ENCODE measurements at regions not wholly inside any gene's neighbourhood (a gene's known extent, or its start where the extent isn't known, plus 50 kb on each side); places are given as distances from the start of the nearest gene placed in this dataset.
"Not testable (repeated sequence)": the region's sequence is repeated elsewhere in the genome, so short reads cannot be mapped to it uniquely, and the experiment has no call there.

DNA sequence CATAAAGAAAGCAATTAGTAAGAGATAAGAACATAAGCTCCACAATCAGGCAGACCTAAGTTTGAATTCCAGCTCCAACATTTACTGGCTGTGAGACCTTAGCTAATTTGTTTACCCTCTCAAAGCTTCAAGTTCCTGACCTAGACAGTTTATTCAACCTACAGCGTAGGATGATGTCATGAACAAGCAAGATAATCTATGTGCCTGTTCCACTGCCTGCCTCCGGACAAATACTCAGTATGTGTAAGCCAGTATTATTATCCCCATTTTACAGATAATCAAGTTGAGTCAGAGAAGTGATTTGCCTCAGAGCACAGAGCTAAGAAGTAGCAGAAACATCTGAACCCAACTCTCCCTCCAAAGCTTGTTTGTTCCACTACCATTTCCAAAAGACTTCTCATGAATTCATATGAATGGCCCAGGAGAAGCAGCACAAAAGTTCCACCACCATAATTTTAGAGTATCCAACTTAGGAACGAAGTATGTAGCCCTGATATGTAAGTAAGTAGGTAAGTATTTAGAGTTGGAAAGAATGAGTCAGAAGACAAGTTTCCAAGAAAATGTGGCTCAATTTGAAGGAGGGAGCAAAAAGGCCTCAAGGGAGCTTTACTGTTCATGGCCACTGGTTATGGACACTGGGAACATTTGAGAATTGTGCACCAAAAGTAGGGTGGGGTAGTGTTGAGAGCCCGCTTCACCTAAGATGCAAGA lies 398.2 kb downstream of the NFIB start:
- Histone ChIP-seq H3K4me1 (ENCODE audit: control insufficient read depth in 2 of 3, insufficient read depth in 2 of 3, low read depth in 1 of 3, low read length in 3 of 3) (no peaks in the 10 kb centered on the region), H3K36me3 (ENCODE audit: control insufficient read depth in 2 of 3, insufficient read depth in 3 of 3, low read length in 3 of 3) (no peaks in the 10 kb centered on the region), H3K9ac (ENCODE audit: low read length in 3 of 3) (no peak overlapping the region), H3K27me3 (ENCODE audit: control insufficient read depth, insufficient read depth, low read length) (no peaks in the 10 kb centered on the region), H3K27ac (ENCODE audit: low read depth in 2 of 2, low read length in 2 of 2) (no peak overlapping the region), H3K9me3 (ENCODE audit: control insufficient read depth in 2 of 3, insufficient read depth in 1 of 3, low read length in 3 of 3) (no peaks in the 10 kb centered on the region), H3K4me3 (ENCODE audit: low read length in 3 of 3) (no peak overlapping the region)
- intact Hi-C loops (cut with DNase I), result no loop called here
- FAIRE-seq (no peak), DNase-seq (no peak)
- TF ChIP-seq, protein P1, sequence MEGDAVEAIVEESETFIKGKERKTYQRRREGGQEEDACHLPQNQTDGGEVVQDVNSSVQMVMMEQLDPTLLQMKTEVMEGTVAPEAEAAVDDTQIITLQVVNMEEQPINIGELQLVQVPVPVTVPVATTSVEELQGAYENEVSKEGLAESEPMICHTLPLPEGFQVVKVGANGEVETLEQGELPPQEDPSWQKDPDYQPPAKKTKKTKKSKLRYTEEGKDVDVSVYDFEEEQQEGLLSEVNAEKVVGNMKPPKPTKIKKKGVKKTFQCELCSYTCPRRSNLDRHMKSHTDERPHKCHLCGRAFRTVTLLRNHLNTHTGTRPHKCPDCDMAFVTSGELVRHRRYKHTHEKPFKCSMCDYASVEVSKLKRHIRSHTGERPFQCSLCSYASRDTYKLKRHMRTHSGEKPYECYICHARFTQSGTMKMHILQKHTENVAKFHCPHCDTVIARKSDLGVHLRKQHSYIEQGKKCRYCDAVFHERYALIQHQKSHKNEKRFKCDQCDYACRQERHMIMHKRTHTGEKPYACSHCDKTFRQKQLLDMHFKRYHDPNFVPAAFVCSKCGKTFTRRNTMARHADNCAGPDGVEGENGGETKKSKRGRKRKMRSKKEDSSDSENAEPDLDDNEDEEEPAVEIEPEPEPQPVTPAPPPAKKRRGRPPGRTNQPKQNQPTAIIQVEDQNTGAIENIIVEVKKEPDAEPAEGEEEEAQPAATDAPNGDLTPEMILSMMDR (IDR thresholded peaks at IDR 0.05; ENCODE audit: borderline replicate concordance, extremely low read depth, insufficient read depth), result no peak

GRCh38 chr9:13915131-13915530 lies 398.8 kb downstream of the NFIB start:
- Histone ChIP-seq H3K9ac (ENCODE audit: low read length in 3 of 3) (no peak overlapping the region), H3K27ac (ENCODE audit: low read depth in 2 of 2, low read length in 2 of 2) (no peak overlapping the region), H3K9me3 (ENCODE audit: control insufficient read depth in 2 of 3, insufficient read depth in 1 of 3, low read length in 3 of 3) (no peaks in the 10 kb centered on the region), H3K27me3 (ENCODE audit: control insufficient read depth, insufficient read depth, low read length) (no peaks in the 10 kb centered on the region), H3K36me3 (ENCODE audit: control insufficient read depth in 2 of 3, insufficient read depth in 3 of 3, low read length in 3 of 3) (no peaks in the 10 kb centered on the region), H3K4me3 (ENCODE audit: low read length in 3 of 3) (no peak overlapping the region), H3K4me1 (ENCODE audit: control insufficient read depth in 2 of 3, insufficient read depth in 2 of 3, low read depth in 1 of 3, low read length in 3 of 3) (no peaks in the 10 kb centered on the region)
- FAIRE-seq (no peak), DNase-seq (no peak)
- intact Hi-C loops (cut with DNase I), result no loop called here
- TF ChIP-seq, protein P1 (IDR thresholded peaks at IDR 0.05; ENCODE audit: borderline replicate concordance, extremely low read depth, insufficient read depth), result no peak

DNA sequence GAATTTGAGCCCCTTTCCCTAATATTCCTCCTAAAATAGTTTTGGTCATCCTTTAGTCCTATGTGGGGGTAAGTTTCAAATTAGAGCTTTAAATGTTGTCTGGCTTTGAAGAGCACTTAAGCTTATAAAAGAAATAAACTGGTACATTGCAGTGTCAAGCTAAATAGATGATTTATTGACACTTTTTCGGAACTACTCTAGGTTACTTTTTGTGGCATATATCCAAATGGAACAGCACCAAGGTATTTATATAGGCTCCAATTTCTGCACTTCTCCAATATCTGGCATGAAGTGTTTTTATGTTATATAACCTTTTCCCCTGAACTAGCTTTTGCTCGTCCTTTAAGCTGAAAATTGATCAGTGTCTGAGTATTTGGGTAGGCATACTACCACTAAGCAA lies 402.5 kb downstream of the NFIB start:
- H3K27me3 ChIP-seq (ENCODE audit: control insufficient read depth, insufficient read depth, low read length), result no peaks in the 10 kb centered on the region
- no peak for DNase-seq
- no peak overlapping the region for H3K4me3 ChIP-seq (ENCODE audit: low read length in 3 of 3)
- H3K9me3 ChIP-seq (ENCODE audit: control insufficient read depth in 2 of 3, insufficient read depth in 1 of 3, low read length in 3 of 3), result no peaks in the 10 kb centered on the region
- no peak overlapping the region for H3K9ac ChIP-seq (ENCODE audit: low read length in 3 of 3)
- TF ChIP-seq, protein P1 (IDR thresholded peaks at IDR 0.05; ENCODE audit: borderline replicate concordance, extremely low read depth, insufficient read depth), result no peak
- H3K27ac ChIP-seq (ENCODE audit: low read depth in 2 of 2, low read length in 2 of 2), result no peak overlapping the region
- no peaks in the 10 kb centered on the region for H3K36me3 ChIP-seq (ENCODE audit: control insufficient read depth in 2 of 3, insufficient read depth in 3 of 3, low read length in 3 of 3)
- intact Hi-C loops (cut with DNase I), result no loop called here
- no peaks in the 10 kb centered on the region for H3K4me1 ChIP-seq (ENCODE audit: control insufficient read depth in 2 of 3, insufficient read depth in 2 of 3, low read depth in 1 of 3, low read length in 3 of 3)
- no peak for FAIRE-seq

- H3K27ac ChIP-seq (ENCODE audit: low read depth in 2 of 2, low read length in 2 of 2); H3K9me3 ChIP-seq (ENCODE audit: control insufficient read depth in 2 of 3, insufficient read depth in 1 of 3, low read length in 3 of 3); H3K36me3 ChIP-seq (ENCODE audit: control insufficient read depth in 2 of 3, insufficient read depth in 3 of 3, low read length in 3 of 3); H3K27me3 ChIP-seq (ENCODE audit: control insufficient read depth, insufficient read depth, low read length); H3K4me1 ChIP-seq (ENCODE audit: control insufficient read depth in 2 of 3, insufficient read depth in 2 of 3, low read depth in 1 of 3, low read length in 3 of 3); intact Hi-C loops (cut with DNase I); DNase-seq; FAIRE-seq; H3K9ac ChIP-seq (ENCODE audit: low read length in 3 of 3); H3K4me3 ChIP-seq (ENCODE audit: low read length in 3 of 3): not testable (repeated sequence)
Measured at GRCh38 chr9:13907842-13908241, 406.1 kb downstream of the NFIB start.

Measured in kidney (tissue), 13 donors.